Testis (tissue), 2 donors: ENCODE measurements at regions not wholly inside any gene's neighbourhood (a gene's known extent, or its start where the extent isn't known, plus 50 kb on each side); places are given as distances from the start of the nearest gene placed in this dataset.

Experiments used
- POLR2A ChIP-seq: fragments of 450-650 bp; IDR thresholded peaks from one replicate; pipeline ENCODE4 v1.6.1; 2017; ENCODE audit warnings: antibody characterized with exemption, mild to moderate bottlenecking, moderate library complexity
- TF ChIP-seq, protein P1 (sequence below), 3 experiments: fragments of 450-650 bp in 2 of 3; fragments of 200-600 bp in 1 of 3; sonication (generic) in 1 of 3; IDR thresholded peaks; one replicate each; pipeline ENCODE4 v1.5.1; 2016 to 2019; ENCODE audit warnings: antibody characterized with exemption in 3 of 3, mild to moderate bottlenecking in 2 of 3, moderate library complexity in 1 of 3

DNA sequence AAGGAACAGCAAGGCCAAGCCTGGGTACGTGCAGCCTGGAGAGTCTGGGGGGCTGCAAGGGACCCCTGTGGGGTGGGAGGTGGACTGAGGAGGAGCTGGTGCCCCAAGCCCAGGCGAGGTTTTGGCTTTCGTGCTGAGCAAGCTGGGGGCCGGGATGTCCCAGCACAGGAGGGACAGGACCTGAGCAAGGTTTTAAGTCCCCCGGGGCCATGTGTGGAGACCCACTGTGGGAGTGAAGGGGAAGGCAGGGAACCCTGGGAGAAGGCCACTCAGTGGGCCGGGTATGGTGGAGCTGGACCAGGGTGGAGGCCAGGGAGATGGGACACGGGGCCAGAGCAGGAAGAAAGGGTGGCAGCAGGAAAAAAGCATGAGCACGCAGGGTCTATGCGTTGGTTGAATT is 419.2 kb upstream of the SULF2 start:
- no peak for TF ChIP-seq POLR2A
- TF ChIP-seq, protein P1, sequence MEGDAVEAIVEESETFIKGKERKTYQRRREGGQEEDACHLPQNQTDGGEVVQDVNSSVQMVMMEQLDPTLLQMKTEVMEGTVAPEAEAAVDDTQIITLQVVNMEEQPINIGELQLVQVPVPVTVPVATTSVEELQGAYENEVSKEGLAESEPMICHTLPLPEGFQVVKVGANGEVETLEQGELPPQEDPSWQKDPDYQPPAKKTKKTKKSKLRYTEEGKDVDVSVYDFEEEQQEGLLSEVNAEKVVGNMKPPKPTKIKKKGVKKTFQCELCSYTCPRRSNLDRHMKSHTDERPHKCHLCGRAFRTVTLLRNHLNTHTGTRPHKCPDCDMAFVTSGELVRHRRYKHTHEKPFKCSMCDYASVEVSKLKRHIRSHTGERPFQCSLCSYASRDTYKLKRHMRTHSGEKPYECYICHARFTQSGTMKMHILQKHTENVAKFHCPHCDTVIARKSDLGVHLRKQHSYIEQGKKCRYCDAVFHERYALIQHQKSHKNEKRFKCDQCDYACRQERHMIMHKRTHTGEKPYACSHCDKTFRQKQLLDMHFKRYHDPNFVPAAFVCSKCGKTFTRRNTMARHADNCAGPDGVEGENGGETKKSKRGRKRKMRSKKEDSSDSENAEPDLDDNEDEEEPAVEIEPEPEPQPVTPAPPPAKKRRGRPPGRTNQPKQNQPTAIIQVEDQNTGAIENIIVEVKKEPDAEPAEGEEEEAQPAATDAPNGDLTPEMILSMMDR (IDR thresholded peaks at IDR 0.05): no peak
